C4-2B (cell line): ENCODE measurements at regions not wholly inside any gene's neighbourhood (a gene's known extent, or its start where the extent isn't known, plus 50 kb on each side); places are given as distances from the start of the nearest gene placed in this dataset.

ENCODE experiments used
- ZFX ChIP-seq: fragments of 450-650 bp; IDR thresholded peaks from 2 replicates; pipeline ENCODE4 v1.6.1; 2017
- TF ChIP-seq, protein P1 (sequence below): fragments of 450-650 bp; conservative IDR thresholded peaks from 2 replicates; pipeline ENCODE4 v1.5.1; 2017; ENCODE audit warnings: mild to moderate bottlenecking

DNA sequence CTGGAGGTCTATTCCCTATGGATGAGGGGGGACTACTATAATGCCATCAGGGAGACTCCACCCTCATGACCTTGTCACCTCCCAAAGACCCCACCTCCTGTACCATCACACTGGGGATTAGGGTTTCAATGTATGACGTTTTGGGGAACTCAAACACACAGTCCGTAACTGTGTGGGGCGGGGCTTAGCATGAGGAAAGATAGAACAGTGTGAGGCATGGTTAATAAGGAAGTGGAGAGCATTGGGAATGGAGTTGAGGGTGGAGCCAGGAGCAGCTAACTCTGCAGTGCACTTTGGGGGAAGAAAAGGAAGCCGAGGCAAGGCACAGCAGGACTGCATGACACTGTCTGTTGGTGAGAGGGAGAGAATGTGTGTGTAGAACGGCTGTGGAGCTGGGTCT is 90.9 kb upstream of the AGBL1 start:
- TF ChIP-seq, protein P1, sequence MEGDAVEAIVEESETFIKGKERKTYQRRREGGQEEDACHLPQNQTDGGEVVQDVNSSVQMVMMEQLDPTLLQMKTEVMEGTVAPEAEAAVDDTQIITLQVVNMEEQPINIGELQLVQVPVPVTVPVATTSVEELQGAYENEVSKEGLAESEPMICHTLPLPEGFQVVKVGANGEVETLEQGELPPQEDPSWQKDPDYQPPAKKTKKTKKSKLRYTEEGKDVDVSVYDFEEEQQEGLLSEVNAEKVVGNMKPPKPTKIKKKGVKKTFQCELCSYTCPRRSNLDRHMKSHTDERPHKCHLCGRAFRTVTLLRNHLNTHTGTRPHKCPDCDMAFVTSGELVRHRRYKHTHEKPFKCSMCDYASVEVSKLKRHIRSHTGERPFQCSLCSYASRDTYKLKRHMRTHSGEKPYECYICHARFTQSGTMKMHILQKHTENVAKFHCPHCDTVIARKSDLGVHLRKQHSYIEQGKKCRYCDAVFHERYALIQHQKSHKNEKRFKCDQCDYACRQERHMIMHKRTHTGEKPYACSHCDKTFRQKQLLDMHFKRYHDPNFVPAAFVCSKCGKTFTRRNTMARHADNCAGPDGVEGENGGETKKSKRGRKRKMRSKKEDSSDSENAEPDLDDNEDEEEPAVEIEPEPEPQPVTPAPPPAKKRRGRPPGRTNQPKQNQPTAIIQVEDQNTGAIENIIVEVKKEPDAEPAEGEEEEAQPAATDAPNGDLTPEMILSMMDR, result no peak
- TF ChIP-seq ZFX, result no peak
